H1 (cell line): ENCODE measurements at regions not wholly inside any gene's neighbourhood (a gene's known extent, or its start where the extent isn't known, plus 50 kb on each side); places are given as distances from the start of the nearest gene placed in this dataset.

Source experiments
- CTCF ChIA-PET: fragments of 300-600 bp; sonication (Branson Sonifier 250); formaldehyde crosslinking; loops from one replicate; lab custom pipeline; 2021; ENCODE audit not compliant: partially characterized antibody; lab: Charles Lee
- POLR2A ChIA-PET: fragments of 300-600 bp; sonication (Branson Sonifier 250); formaldehyde crosslinking; loops from one replicate; lab custom pipeline; 2021; ENCODE audit warnings: inconsistent platforms; ENCODE audit not compliant: partially characterized antibody; lab: Charles Lee
- DNase-seq, 2 experiments: peaks; one replicate each; pipeline versions ENCODE4 v3.0.0 to v3.0.0-alpha.2; 2010 to 2022; ENCODE audit warnings: low spot score in 2 of 2, low read depth in 1 of 2, mixed read lengths in 1 of 2
- FAIRE-seq: peaks from 2 replicates; lab custom pipeline; 2011; peaks lifted over from hg19 to GRCh38; lab: Jason Lieb, UNC
- H2AFZ ChIP-seq: 2 replicates; pipeline ENCODE4 v1.8.1; 2012; ENCODE audit warnings: low read length, inconsistent platforms
- H2AK5ac ChIP-seq: 2 replicates; pipeline ENCODE4 v1.6.1; 2013; ENCODE audit warnings: low read depth, low read length
- H2BK120ac ChIP-seq: replicated peaks from 2 replicates; pipeline ENCODE3; 2013; ENCODE audit warnings: low read depth, low read length, inconsistent platforms
- H2BK12ac ChIP-seq: 2 replicates; pipeline ENCODE4 v1.6.1; 2013; ENCODE audit warnings: low read depth, low read length
- H2BK15ac ChIP-seq: 2 replicates; pipeline ENCODE4 v1.6.1; 2013; ENCODE audit warnings: low read length
- H2BK20ac ChIP-seq: 2 replicates; pipeline ENCODE4 v1.6.1; 2013; ENCODE audit warnings: low read length
- H2BK5ac ChIP-seq: 2 replicates; pipeline ENCODE4 v1.6.1; 2013; ENCODE audit warnings: low read depth, low read length
- H3K14ac ChIP-seq: 2 replicates; pipeline ENCODE4 v1.6.1; 2013; ENCODE audit warnings: inconsistent platforms; ENCODE audit not compliant: insufficient read length
- H3K18ac ChIP-seq: 2 replicates; pipeline ENCODE4 v1.6.1; 2013; ENCODE audit warnings: low read length; ENCODE audit errors: extremely low read depth
- H3K23ac ChIP-seq: 2 replicates; pipeline ENCODE4 v1.6.1; 2013; ENCODE audit warnings: inconsistent platforms; ENCODE audit not compliant: insufficient read length
- H3K23me2 ChIP-seq: 2 replicates; pipeline ENCODE4 v1.6.1; 2013; ENCODE audit warnings: low read depth, low read length
- H3K27ac ChIP-seq: 2 replicates; pipeline ENCODE4 v1.6.1; 2011; ENCODE audit warnings: low read depth, low read length, inconsistent platforms
- H3K27me3 ChIP-seq, 4 experiments: replicated peaks in 1 of 4; 1 replicate in 1 of 4; 2 replicates in 3 of 4; pipeline versions ENCODE4 v1.6.1 to v1.8.1; 2011 to 2013; ENCODE audit warnings: low read length in 3 of 4, mild to moderate bottlenecking in 3 of 4, inconsistent platforms in 2 of 4, mixed read lengths in 2 of 4, moderate library complexity in 1 of 4; ENCODE audit not compliant: control insufficient read depth in 3 of 4, insufficient read depth in 3 of 4; ENCODE audit errors: extremely low read depth in 1 of 4
- H3K36me3 ChIP-seq, 4 experiments: 2 replicates each; pipeline versions ENCODE4 v1.6.1 to v1.8.1; 2011 to 2013; ENCODE audit warnings: mild to moderate bottlenecking in 4 of 4, low read length in 3 of 4, moderate library complexity in 2 of 4, control low read depth in 1 of 4, inconsistent platforms in 1 of 4; ENCODE audit not compliant: insufficient read depth in 4 of 4, control insufficient read depth in 2 of 4
- H3K4ac ChIP-seq: replicated peaks from 2 replicates; pipeline ENCODE3; 2013; ENCODE audit warnings: low read length, low read depth, mixed read lengths, inconsistent platforms; ENCODE audit not compliant: insufficient read length
- H3K4me1 ChIP-seq, 4 experiments: replicated peaks in 1 of 4; 1 replicate in 1 of 4; 2 replicates in 3 of 4; pipeline versions ENCODE4 v1.6.1 to v1.8.1; 2011 to 2013; ENCODE audit warnings: low read length in 3 of 4, inconsistent platforms in 2 of 4, mixed read lengths in 1 of 4; ENCODE audit not compliant: insufficient read depth in 4 of 4, control insufficient read depth in 3 of 4
- H3K4me2 ChIP-seq, 2 experiments: 2 replicates each; pipeline versions ENCODE4 v1.6.1 to v1.8.1; 2011 to 2013; ENCODE audit warnings: low read depth in 2 of 2, low read length in 2 of 2, control low read depth in 1 of 2, inconsistent platforms in 1 of 2, mild to moderate bottlenecking in 1 of 2; ENCODE audit not compliant: insufficient read depth in 1 of 2
- H3K4me3 ChIP-seq, 4 experiments: fragments of 200-600, 300-600 bp in 1 of 4; sonication (generic), shearing (Covaris generic), sonication (Bioruptor Twin) in 1 of 4; 2 replicates each; pipeline versions ENCODE4 v1.5.1 to v1.8.1; 2011 to 2016; ENCODE audit warnings: low read length in 4 of 4, low read depth in 3 of 4, control low read depth in 2 of 4, inconsistent platforms in 2 of 4, mild to moderate bottlenecking in 2 of 4, mixed read lengths in 1 of 4, moderate library complexity in 1 of 4; ENCODE audit not compliant: insufficient read depth in 2 of 4; ENCODE audit errors: extremely low read depth in 1 of 4
- H3K56ac ChIP-seq: replicated peaks from 2 replicates; pipeline ENCODE3; 2013; ENCODE audit warnings: low read depth, mild to moderate bottlenecking, mixed read lengths, low read length, inconsistent platforms; ENCODE audit not compliant: insufficient read length
- H3K79me1 ChIP-seq: 2 replicates; pipeline ENCODE4 v1.6.1; 2013; ENCODE audit warnings: low read depth, low read length, control low read depth
- H3K79me2 ChIP-seq, 2 experiments: 2 replicates each; pipeline versions ENCODE4 v1.6.1 to v1.8.1; 2012 to 2013; ENCODE audit warnings: low read length in 2 of 2, mild to moderate bottlenecking in 2 of 2, inconsistent platforms in 1 of 2; ENCODE audit not compliant: insufficient read depth in 2 of 2, control insufficient read depth in 1 of 2
- H3K9ac ChIP-seq, 4 experiments: replicated peaks in 1 of 4; 1 replicate in 1 of 4; 2 replicates in 3 of 4; pipeline versions ENCODE4 v1.6.1 to v1.8.1; 2011 to 2013; ENCODE audit warnings: low read depth in 3 of 4, low read length in 3 of 4, control low read depth in 2 of 4, mild to moderate bottlenecking in 2 of 4, moderate library complexity in 2 of 4, inconsistent platforms in 1 of 4; ENCODE audit errors: extremely low read depth in 1 of 4
- H3K9me3 ChIP-seq, 2 experiments: 2 replicates each; pipeline versions ENCODE4 v1.6.1 to v1.8.1; 2012 to 2013; ENCODE audit warnings: mild to moderate bottlenecking in 2 of 2, moderate library complexity in 2 of 2, control low read depth in 1 of 2, inconsistent platforms in 1 of 2, low read depth in 1 of 2, low read length in 1 of 2, mixed read lengths in 1 of 2; ENCODE audit not compliant: insufficient read depth in 2 of 2
- H4K20me1 ChIP-seq, 2 experiments: replicated peaks in 1 of 2; 2 replicates each; pipeline versions ENCODE3 to v1.8.1; 2011 to 2013; ENCODE audit warnings: inconsistent platforms in 2 of 2, low read length in 2 of 2, mild to moderate bottlenecking in 1 of 2; ENCODE audit not compliant: insufficient read depth in 2 of 2, control insufficient read depth in 1 of 2
- H4K5ac ChIP-seq: 2 replicates; pipeline ENCODE4 v1.6.1; 2013; ENCODE audit warnings: low read length, low read depth, mixed read lengths, inconsistent platforms; ENCODE audit not compliant: insufficient read length
- H4K8ac ChIP-seq: 2 replicates; pipeline ENCODE4 v1.8.0; 2013; ENCODE audit warnings: mild to moderate bottlenecking, moderate library complexity, low read length, inconsistent platforms; ENCODE audit not compliant: insufficient read depth; ENCODE audit errors: extremely low read depth
- H4K91ac ChIP-seq: replicated peaks from 2 replicates; pipeline ENCODE3; 2013; ENCODE audit warnings: low read length, mixed read lengths, inconsistent platforms; ENCODE audit not compliant: insufficient read length
- JUN ChIP-seq: IDR thresholded peaks from 2 replicates; pipeline ENCODE4 v1.6.1; 2011; ENCODE audit warnings: low read depth, mild to moderate bottlenecking, improper control_type of control experiment, low read length
- RBBP5 ChIP-seq: IDR thresholded peaks from 2 replicates; pipeline ENCODE4 v1.7.1; 2012; ENCODE audit warnings: low read depth, mild to moderate bottlenecking, inconsistent platforms, low read length, moderate library complexity, borderline replicate concordance
- WGBS, 2 experiments: shearing (Covaris generic) in 1 of 2; methylation state at CpG; one replicate each; pipeline versions ENCODE4 v1.1.6 to v1.1.7; 2013 to 2015; ENCODE audit warnings: low lambda C conversion rate in 2 of 2, mixed read lengths in 2 of 2, inconsistent platforms in 1 of 2, low coverage in 1 of 2, missing lambda C conversion rate in 1 of 2; ENCODE audit not compliant: insufficient replicate concordance in 2 of 2, insufficient coverage in 1 of 2, insufficient read length in 1 of 2; ENCODE audit errors: extremely low coverage in 1 of 2, missing lambda C conversion rate in 1 of 2; 5-methylcytosine and 5-hydroxymethylcytosine counted together

DNA sequence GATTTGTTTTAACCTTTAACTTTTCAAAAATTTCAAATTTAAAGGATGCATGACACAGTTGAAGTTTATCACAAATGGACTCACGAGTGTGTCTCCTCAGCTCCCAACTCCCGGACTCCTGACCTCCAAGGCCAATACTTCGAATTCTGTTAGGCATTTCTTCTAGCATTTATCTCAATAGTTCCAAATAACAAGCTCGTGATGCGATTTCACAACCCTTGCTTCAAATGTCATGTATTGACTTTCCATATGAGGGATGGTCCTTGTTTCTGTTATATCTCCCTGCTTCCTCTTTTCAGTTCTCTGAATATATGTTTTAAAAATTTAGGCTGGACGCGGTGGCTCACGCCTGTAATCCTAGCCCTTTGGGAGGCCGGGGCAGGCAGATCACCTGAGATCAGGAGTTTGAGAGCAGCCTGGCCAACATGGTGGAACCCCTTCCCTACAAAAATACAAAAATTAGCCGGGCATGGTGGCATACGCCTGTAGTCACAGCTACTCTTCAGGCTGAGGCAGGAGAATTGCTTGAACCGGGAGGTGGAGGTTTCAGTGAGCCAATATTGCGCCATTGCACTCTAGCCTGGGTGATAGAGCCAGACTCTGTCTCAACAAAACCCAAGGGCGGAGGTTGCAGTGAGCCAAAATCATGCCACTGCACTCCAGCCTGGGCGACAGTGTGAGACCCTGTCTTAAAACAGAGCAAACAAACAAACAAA, 52.0 kb upstream of the TINAGL1 start:
- H2BK12ac ChIP-seq: no peak overlapping the region
- H3K4ac ChIP-seq: no peak overlapping the region
- FAIRE-seq: no peak
- no peak overlapping the region for H4K5ac ChIP-seq
- H3K23ac ChIP-seq: no peak overlapping the region
- H3K4me2 ChIP-seq: no peak overlapping the region
- H2BK15ac ChIP-seq: no peak overlapping the region
- no peaks in the 10 kb centered on the region for H3K79me2 ChIP-seq
- H3K9ac ChIP-seq: no peak overlapping the region
- CTCF ChIA-PET: interaction anchor here (0.7 to 2.8 kb wide), 10 partner anchors 10 to 109 kb away, joined by 3 to 12 read pairs (median 3); no protein-coding TSS in a partner anchor
- no peak overlapping the region for H2AK5ac ChIP-seq
- H3K27ac ChIP-seq: no peak overlapping the region
- H3K9me3 ChIP-seq: no peaks in the 10 kb centered on the region
- H3K4me1 ChIP-seq: no peaks in the 10 kb centered on the region
- no peaks in the 10 kb centered on the region for H3K79me1 ChIP-seq
- H4K91ac ChIP-seq: no peak overlapping the region
- no peak overlapping the region for H3K4me3 ChIP-seq
- H2AFZ ChIP-seq: no peak overlapping the region
- no peak overlapping the region for H2BK120ac ChIP-seq
- no peak overlapping the region for H3K18ac ChIP-seq
- DNase-seq: no peak
- no peak overlapping the region for H4K8ac ChIP-seq
- H4K20me1 ChIP-seq: no peaks in the 10 kb centered on the region
- H3K56ac ChIP-seq: no peak overlapping the region
- H2BK20ac ChIP-seq: no peak overlapping the region
- no peaks in the 10 kb centered on the region for H3K27me3 ChIP-seq
- H3K23me2 ChIP-seq: no peaks in the 10 kb centered on the region
- POLR2A ChIA-PET: interaction anchor here (1.4 kb wide), 1 partner anchor 14 kb away, joined by 3 read pairs; no protein-coding TSS in a partner anchor
- WGBS, 2 experiments: 92% methylated on average over 15 of the region's 15 CpGs; no CpG with 5 or more reads in 1 of the 2 experiments
- no peak overlapping the region for H2BK5ac ChIP-seq
- no peak overlapping the region for H3K14ac ChIP-seq
- no peaks in the 10 kb centered on the region for H3K36me3 ChIP-seq
- no peak for TF ChIP-seq JUN
- TF ChIP-seq RBBP5: no peak
